ENCODE measurements at regions not wholly inside any gene's neighbourhood (a gene's known extent, or its start where the extent isn't known, plus 50 kb on each side); places are given as distances from the start of the nearest gene placed in this dataset.
"Not testable (repeated sequence)": the region's sequence is repeated elsewhere in the genome, so short reads cannot be mapped to it uniquely, and the experiment has no call there.

GRCh38 chr14:22203036-22203435, 386.0 kb downstream of the DAD1 start:
- no peak for DNase-seq (ENCODE audit: low read depth)

DNA sequence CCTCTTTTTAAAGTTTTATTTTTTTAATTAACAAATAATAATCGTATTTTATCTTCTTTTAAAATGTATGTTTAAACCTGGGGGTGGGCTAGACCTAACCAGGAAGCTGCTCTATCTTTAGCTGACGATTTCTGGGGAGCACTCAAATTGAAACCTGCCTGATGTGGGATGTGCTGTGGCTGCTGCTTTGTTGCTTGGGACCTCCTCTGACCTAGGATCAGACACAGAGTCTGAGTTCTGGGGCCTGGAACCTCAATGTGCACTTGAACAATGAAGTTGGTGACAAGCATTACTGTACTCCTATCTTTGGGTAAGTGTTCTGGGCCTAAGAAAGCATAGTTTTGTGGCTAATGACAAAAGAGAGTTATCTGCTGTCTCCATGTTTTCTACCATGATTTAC, 386.7 kb downstream of the DAD1 start:
- no peak for DNase-seq (ENCODE audit: low read depth)

GRCh38 chr14:22200977-22201605, 387.9 kb downstream of the DAD1 start:
- DNase-seq (ENCODE audit: low read depth) = peak; percentile 62

GRCh38 chr14:22200131-22200530, 388.9 kb downstream of the DAD1 start:
- not testable (repeated sequence) for DNase-seq (ENCODE audit: low read depth)

- peak; percentile 8 for DNase-seq (ENCODE audit: low read depth)
These were observed 394.4 kb downstream of the DAD1 start for GRCh38 chr14:22194664-22195063.

- peak; percentile 64 for DNase-seq (ENCODE audit: low read depth)
These were observed 398.4 kb downstream of the DAD1 start for GRCh38 chr14:22190411-22191191.

- DNase-seq (ENCODE audit: low read depth) = no peak
These were observed 399.1 kb downstream of the DAD1 start for GRCh38 chr14:22189881-22190280.

- DNase-seq (ENCODE audit: low read depth) = no peak
These were observed 400.7 kb downstream of the DAD1 start for GRCh38 chr14:22188318-22188717.

- DNase-seq (ENCODE audit: low read depth) = no peak
These were observed 403.2 kb downstream of the DAD1 start for GRCh38 chr14:22185789-22186188.

DNA sequence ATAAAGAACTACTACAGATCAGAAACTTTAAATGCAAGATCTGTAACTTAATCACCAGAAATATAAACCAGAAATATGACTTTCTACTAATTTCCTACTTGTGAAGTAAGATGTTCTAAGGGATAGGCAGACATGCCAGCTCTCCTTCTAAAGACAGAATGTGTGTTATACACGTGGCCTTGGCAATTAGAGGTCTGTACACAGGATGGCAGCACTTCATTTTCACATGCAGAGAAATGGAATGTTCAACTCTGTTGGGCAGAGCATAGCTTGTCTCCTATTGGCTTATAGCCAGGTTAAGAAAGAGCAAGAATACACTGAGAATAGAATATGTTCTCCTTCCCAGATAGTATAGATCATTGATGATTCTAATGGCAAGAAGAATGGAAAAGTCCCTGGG, 403.8 kb downstream of the DAD1 start:
- DNase-seq (ENCODE audit: low read depth) = no peak

- no peak for DNase-seq (ENCODE audit: low read depth)
These were observed 404.2 kb downstream of the DAD1 start for GRCh38 chr14:22184830-22185168.

DNA sequence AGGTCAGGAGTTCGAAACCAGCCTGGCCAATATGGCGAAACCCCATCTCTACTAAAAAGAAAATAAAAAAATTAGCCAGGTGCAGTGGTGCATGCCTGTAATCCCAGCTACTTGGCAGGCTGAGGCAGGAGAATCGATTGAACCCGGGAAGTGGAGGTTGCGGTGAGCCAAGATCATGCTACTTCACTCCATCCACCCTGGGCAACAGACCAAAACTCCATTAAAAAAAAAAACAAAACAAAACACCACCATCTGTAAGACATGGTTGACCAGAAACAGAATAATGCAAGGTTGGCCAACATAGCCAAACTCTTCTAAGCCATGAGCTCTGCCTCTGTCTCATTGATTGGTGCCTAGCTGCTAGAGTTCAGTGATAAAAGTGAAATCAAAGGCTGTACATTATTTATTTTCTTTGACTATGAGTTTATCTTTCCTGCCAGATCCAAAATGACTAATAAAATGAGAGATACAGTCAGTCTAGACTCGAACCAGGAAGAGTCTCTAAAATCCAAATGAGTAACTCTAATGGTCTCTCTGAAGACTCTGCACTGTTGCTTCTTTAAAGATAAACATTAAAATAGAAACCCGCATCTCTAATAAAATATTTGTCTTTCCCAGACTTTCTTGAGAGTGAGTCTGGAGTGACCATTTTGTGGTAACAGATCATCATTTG, 404.7 kb downstream of the DAD1 start:
- peak; percentile 23 for DNase-seq (ENCODE audit: low read depth)

GRCh38 chr14:22180045-22180444, 409.0 kb downstream of the DAD1 start:
- DNase-seq (ENCODE audit: low read depth) = no peak

DNA sequence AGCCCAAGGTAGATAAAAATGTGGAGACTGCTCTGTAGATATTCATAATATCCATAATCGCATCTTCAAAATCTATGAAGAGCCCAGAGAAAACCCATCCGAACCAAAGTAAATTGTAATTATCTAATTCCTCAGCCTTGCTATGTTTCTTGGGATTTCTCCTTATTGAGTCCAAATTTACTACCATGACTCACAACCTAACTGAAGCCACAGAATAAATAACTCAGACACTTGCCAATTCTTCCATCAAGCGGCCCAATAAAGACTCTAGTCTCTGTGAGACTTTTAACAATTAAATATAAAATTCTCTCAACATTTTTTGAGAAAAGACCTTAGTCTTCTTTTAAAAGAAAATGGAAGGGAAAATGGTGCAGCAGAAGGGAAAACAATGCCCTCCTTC, 409.8 kb downstream of the DAD1 start:
- no peak for DNase-seq (ENCODE audit: low read depth)

DNA sequence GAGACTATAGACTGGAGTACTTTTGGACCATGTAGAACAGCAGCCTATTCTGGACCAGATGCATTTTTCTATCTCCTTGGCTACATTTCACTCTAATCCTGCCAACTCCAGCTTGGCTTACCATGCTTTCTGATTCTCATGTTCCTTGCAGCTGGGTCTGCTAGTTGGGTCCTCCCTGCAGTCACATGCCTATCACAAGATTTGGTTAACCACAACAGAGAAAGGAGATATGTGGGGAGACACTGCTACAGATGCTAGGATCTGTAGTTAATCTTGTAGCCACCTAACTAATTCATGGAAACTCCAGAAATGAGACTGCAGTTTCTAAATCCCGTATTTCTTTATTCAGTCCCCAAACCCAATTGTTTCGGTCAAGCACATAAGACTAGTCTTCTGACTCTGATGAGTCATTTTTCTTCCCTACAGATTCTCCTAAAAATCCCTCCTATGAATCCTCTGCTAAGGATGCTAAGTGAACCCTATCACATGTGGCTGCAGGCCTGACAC, 410.6 kb downstream of the DAD1 start:
- no peak for DNase-seq (ENCODE audit: low read depth)

DNA sequence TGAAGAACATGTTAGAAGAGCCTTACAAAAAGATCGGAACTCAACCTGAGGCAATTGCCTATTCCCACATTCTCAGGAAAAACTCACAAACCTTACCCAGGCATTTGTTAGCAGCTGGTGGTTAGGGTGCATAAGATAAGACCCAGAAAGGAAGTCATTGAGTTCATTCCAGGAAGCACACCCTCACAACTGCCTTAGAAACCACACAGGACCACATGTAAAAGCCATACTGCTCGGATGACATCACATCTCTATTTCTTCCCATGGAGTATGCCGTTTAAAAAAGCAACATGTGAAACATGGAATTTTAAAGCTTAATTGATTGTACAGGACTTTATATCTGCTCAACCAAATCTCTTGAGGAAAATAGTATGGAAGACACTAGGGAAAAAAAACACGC, 411.2 kb downstream of the DAD1 start:
- DNase-seq (ENCODE audit: low read depth) = peak; percentile 20

GRCh38 chr14:22176957-22177356, 412.1 kb downstream of the DAD1 start:
- no peak for DNase-seq (ENCODE audit: low read depth)

GRCh38 chr14:22175278-22175558, 413.8 kb downstream of the DAD1 start:
- DNase-seq (ENCODE audit: low read depth) = not testable (repeated sequence)

DNA sequence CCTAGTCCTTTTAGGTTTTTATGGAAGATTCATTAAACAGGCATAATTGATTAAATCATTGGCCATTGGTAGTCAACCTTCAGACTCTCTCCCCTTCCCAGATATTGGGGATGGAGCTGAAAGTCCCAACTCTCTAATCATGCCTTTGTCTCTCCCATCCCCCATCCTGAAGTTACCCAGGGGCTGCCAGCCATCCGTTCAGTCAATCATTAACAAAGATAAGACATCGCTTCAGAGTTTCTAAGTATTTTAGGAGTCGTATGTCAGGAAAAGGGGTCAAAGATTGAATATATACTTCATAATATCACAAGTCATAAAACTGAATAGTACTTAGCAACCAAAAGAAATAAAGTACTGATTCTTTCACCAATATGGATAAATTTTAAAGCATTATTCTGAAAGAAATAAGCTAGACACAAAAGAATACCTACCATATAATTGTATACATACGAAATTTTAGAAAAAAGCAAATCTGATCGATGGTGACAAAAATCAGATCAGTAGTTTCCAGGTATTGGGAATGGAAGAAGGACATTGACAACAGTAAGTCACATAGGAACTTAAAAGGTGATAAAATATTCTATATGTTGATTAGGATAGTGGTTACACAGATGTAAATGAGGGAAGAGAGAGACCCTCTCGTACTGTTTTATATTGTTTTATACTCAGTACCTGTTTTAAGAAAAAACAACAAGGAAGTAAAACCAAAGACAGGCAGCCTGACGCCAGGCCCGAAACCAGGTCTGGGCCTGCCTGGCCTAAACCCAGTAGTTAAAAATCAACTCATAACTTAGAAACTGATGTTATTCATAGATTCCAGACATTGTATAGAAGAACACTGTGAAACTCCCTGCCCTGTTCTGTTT, 414.4 kb downstream of the DAD1 start:
- no peak for DNase-seq (ENCODE audit: low read depth)

GRCh38 chr14:22168092-22168955, 420.7 kb downstream of the DAD1 start:
- DNase-seq (ENCODE audit: low read depth) = no peak

- no peak for DNase-seq (ENCODE audit: low read depth)
These were observed 424.4 kb downstream of the DAD1 start for GRCh38 chr14:22164616-22165015.

Measured in HT1080 (cell line).